Esophagus squamous epithelium (tissue), 4 donors: ENCODE measurements at regions not wholly inside any gene's neighbourhood (a gene's known extent, or its start where the extent isn't known, plus 50 kb on each side); places are given as distances from the start of the nearest gene placed in this dataset.
"Not testable (repeated sequence)": the region's sequence is repeated elsewhere in the genome, so short reads cannot be mapped to it uniquely, and the experiment has no call there.

ENCODE experiments used
- CTCF ChIP-seq, 6 experiments: fragments of 450-650 bp in 4 of 6; fragments of 200-600 bp in 2 of 6; sonication (generic) in 2 of 6; IDR thresholded peaks; one replicate each; pipeline ENCODE4 v1.5.1; 2016 to 2019; ENCODE audit warnings: antibody characterized with exemption in 6 of 6, mild to moderate bottlenecking in 4 of 6, moderate library complexity in 4 of 6
- POLR2A ChIP-seq, 4 donors: fragments of 450-650 bp; IDR thresholded peaks; one replicate each; pipeline ENCODE4 v1.6.1; 2017; ENCODE audit warnings: antibody characterized with exemption in 4 of 4, mild to moderate bottlenecking in 4 of 4, moderate library complexity in 3 of 4

DNA sequence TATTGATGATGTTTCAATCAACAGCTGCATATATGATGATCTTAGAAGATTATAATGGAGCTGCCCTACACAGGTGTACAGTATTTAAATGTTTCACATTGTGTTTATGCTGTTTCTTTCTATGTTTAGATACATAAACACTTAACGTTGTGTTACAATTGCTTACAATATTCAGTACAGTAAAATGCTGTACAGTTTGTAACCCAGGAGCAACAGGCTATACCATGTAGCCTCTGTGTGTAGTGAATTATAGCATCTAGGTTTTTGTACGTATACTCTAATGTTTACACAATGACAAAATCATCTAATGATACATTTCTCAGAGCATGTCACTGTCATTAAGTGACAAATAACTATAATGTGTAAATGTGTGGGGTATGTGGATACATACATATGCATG, 80.5 kb upstream of the CPEB2 start:
- TF ChIP-seq CTCF, POLR2A (IDR thresholded peaks at IDR 0.05): not testable (repeated sequence)
